HG03095 (cell line): ENCODE measurements at regions not wholly inside any gene's neighbourhood (a gene's known extent, or its start where the extent isn't known, plus 50 kb on each side); places are given as distances from the start of the nearest gene placed in this dataset.
"Not testable (repeated sequence)": the region's sequence is repeated elsewhere in the genome, so short reads cannot be mapped to it uniquely, and the experiment has no call there.

Source experiments
- ATAC-seq: cut with Tn5 transposase; IDR thresholded peaks from one replicate; pipeline ENCODE4 v1.9.1; 2021; ENCODE audit warnings: moderate library complexity; ENCODE audit not compliant: unreplicated experiment

DNA sequence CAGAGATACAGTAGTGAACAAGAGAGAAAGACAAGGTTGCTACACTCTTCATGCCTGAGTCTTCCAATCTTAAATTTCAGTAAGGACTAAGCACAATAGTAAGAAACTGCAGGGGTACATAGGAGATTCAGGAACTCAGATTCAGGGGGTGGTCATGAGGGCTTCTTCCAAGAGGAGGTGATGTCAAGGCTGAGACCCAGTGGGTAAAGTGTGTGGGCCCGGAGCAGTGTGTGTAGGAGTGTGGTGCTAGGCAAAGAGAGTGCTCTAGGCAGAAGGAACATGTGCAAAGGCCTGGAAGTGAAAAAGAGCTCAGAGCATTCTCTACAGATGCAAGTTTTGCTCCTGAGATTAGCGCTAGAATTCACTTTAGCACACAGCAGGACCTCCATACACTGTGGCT lies 102.9 kb upstream of the SPATA12 start:
- no peak for ATAC-seq

DNA sequence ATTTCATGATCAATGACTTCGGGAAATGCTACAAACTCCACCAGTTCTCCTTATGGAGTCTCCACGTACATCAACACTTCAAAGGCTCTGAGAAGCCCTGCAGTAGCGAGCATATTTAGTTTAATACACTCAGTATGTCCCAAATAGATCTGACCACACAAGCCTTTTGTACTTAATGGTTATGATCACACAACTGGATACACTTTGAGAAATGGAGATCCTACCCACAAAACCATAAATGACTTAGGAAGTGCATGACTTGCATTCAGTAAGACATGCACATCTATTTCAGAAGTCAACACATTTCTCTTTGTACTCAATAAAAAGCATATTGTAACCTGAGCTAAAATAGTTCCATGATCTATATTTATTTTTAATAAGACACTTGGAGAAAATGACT lies 103.6 kb upstream of the SPATA12 start:
- no peak for ATAC-seq

- ATAC-seq: no peak
These were observed 104.9 kb upstream of the SPATA12 start for GRCh38 chr3:56955492-56956111.

- ATAC-seq: no peak
These were observed 106.3 kb upstream of the SPATA12 start for GRCh38 chr3:56954125-56954524.

GRCh38 chr3:56952846-56953245 lies 107.6 kb upstream of the SPATA12 start:
- ATAC-seq: no peak

GRCh38 chr3:56952061-56952460 lies 108.4 kb upstream of the SPATA12 start:
- ATAC-seq: no peak

GRCh38 chr3:56951366-56951765 lies 109.1 kb upstream of the SPATA12 start:
- ATAC-seq: no peak

DNA sequence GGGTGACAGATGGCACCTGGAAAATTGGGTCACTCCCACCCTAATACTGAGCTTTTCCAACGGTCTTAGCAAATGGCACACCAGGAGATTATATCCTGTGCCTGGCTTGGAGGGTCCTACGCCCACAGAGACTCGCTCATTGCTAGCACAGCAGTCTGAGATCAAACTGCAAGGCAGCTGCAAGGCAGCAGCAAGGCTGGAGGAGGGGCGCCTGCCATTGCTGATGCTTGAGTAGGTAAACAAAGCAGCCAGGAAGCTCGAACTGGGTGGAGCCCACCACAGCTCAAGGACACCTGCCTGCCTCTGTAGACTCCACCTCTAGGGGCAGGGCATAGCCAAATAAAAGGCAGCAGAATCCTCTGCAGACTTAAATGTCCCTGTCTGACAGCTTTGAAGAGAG lies 115.1 kb upstream of the SPATA12 start:
- not testable (repeated sequence) for ATAC-seq

GRCh38 chr3:56942523-56942922 lies 117.9 kb upstream of the SPATA12 start:
- no peak for ATAC-seq

DNA sequence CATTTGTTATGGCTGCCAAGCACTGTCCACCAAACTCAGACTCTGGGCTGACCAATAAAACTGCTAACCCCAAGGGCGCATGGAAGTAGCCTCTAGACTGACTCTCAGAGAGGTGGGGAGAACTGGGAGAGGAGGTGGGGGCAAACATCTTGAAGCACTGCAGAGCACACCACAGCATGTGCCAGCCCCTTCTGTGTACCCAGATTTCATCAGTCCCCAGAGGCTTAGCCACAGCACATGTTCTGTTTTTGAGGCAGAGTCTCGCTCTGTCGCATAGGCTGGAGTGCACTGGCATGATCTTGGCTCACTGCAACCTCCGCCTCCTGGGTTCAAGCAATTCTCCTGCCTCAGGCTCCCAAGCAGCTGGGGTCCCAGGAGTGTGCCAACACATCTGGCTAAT lies 119.5 kb upstream of the SPATA12 start:
- ATAC-seq: no peak

- no peak for ATAC-seq
These were observed 120.1 kb upstream of the SPATA12 start for GRCh38 chr3:56940321-56940720.

- ATAC-seq: no peak
These were observed 120.6 kb upstream of the SPATA12 start for GRCh38 chr3:56939834-56940233.

GRCh38 chr3:56938530-56938929 lies 121.9 kb upstream of the SPATA12 start:
- ATAC-seq: no peak

GRCh38 chr3:56937580-56937979 lies 122.9 kb upstream of the SPATA12 start:
- no peak for ATAC-seq

GRCh38 chr3:56935811-56936210 lies 124.7 kb upstream of the SPATA12 start:
- ATAC-seq: no peak

DNA sequence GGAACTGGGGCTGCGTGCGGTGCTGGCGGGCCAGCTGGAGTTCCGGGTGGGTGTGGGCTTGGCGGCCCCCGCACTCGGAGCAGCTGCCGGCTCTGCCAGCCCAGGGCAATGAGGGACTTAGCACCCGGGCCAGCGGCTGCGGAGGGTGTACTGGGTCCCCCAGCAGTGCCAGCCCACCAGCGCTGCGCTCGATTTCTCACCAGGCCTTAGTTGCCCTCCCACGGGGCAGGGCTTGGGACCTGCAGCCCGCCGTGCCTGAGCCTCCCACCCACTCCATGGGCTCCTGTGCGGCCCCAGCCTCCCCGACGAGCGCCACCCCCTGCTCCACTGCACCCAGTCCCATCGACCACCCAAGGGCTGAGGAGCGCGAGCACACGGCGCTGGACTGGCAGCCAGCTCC lies 126.0 kb upstream of the SPATA12 start:
- not testable (repeated sequence) for ATAC-seq

DNA sequence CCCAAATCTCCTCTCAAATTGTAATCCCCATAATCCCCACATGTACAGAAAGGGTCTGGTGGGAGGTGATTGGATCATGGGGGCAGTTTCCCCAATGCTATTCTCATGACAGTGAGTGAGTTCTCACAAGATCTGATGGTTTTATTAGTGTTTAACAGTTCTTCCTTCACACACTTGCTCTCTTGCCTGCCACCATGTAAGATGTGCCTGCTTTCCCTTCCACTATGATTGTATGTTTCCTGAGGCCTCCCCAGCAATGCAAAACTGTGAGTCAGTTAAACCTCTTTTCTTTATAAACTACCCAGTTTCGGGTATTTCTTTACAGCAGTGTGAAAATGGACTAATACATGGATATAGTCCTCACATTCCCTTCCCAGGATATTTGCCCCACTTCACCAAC lies 126.7 kb upstream of the SPATA12 start:
- no peak for ATAC-seq

- no peak for ATAC-seq
These were observed 127.6 kb upstream of the SPATA12 start for GRCh38 chr3:56932866-56933265.

DNA sequence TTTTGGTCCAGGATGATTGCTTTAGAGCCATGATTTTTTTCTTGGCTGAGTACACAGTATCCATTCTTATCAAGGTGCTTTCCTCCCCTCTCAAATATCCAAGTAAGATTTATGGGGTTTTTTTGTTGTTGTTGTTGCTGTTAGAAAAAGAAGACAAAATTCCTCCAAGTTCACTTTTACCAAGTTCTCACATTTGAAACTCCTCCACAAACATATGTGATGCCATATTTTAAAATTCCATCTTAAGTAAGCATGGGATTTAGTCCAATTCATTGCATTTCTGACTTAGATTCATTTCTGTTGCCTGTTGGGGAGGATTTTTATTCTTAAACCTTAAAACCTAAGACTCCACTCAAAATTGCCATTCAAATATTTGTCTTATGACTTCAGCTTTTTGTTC lies 128.6 kb upstream of the SPATA12 start:
- no peak for ATAC-seq

DNA sequence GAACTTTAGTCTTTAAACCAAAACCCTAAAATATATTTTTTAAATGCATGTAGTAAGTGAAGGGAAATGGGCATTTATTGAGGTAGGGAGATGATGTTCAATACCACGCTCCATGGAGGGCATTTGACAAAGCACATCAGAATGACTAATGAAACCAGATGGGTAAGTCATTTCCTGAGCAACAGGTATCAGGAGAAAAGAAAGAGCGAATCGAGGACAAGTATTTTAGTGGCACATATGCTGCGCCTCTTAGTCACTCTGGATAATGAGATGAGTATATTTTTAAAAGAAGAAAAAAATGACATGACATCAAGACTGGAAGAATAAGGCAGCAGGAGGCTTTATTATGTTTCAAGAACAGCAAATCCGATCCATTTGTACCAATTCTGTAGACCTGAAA lies 129.0 kb upstream of the ARHGEF3 start:
- ATAC-seq: no peak

GRCh38 chr3:56929809-56930615 lies 128.3 kb upstream of the ARHGEF3 start:
- ATAC-seq: no peak

DNA sequence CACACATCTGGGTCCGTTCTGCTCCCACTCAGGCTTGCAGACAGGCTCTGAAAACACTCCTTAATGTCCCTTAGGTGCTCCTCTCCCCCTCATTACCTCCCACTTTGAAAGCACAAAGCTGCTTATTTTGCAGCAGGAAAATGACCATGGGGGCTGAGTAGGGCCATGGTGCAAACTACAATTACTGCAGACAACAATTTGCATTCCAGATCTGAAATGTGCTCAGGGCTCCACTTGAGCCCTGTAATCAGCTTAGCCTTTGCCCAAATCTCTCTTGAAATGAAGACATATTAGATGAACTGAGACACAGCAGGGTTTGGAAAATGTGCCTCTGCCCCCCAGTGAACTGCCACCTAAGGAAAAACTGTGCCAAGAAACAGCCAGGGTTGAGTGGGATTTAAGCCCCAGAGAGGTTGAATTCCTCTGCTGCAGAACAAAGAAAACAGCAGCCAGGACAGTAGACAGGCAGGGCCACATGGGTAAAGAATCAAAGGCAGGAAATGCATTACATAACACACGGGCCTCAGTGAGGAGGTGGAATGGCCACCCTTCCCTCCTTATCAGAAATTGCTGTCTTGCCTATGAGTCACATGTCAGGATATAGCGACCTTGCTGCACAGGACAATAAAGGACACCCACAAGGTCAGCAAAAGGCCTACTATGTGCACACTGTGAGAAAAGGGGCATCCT lies 126.8 kb upstream of the ARHGEF3 start:
- no peak for ATAC-seq
